Superior temporal gyrus (tissue), 1 donor: ENCODE measurements at regions not wholly inside any gene's neighbourhood (a gene's known extent, or its start where the extent isn't known, plus 50 kb on each side); places are given as distances from the start of the nearest gene placed in this dataset.

Source experiments
- DNase-seq: peaks from one replicate; pipeline ENCODE4 v3.0.0-alpha.2; 2016; ENCODE audit errors: extremely low spot score

DNA sequence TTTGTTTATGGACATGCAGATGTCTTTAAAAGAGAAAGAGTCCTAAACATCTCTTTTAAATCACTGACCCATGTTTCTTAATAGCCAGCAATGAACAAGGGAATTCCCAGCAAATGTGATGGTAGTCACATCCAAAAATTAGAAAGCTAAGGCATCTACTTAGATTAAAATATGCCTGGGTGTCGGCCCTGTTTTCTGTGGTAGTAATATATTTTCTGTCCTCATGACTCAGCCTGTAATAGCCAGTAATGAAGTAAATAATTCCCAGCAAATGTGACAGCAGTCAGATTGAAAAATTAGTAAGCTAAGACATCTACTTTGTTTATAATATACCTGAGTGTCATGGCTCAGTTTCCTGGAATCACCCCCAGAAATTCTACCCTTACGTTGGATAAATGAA lies 60.6 kb upstream of the MYRIP start:
- no peak for DNase-seq

DNA sequence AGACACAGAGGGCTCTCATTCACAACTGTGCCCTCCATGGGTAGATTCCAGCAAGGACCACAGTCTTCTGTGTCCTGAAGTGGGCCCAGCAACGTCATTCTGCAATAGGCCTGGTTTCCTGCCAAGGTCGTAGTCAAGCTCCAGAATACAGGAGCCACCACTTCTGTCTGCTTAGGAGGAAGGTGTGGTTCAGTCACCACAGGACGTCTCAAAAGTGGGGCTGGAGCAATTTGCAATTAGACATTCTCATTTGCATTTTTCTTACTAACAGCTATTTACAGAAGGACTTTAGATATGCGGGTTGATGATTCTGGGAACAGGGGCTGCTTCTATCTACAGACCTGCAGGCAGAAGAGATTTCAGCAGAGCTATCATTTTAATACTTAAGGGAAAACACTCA lies 58.7 kb upstream of the MYRIP start:
- DNase-seq: no peak

DNA sequence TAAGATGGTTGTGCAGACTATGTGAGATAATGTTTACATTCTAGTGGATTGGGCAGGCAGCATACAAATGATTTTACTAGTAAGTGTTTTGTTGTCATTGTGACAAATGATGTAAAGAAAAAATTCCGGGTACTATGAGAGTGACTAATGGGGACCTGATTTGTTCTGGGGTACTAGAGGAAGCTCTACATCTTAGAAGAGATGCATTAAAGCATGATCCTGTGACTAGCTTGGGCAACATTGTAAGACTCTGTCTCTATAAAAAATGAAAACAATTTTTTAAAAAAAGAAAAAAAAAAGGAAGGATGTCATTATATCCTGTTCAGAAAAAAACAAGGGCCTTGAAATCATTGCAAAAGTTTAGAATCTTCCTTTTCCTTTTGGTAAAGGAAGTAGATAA lies 58.1 kb upstream of the MYRIP start:
- DNase-seq: no peak

DNA sequence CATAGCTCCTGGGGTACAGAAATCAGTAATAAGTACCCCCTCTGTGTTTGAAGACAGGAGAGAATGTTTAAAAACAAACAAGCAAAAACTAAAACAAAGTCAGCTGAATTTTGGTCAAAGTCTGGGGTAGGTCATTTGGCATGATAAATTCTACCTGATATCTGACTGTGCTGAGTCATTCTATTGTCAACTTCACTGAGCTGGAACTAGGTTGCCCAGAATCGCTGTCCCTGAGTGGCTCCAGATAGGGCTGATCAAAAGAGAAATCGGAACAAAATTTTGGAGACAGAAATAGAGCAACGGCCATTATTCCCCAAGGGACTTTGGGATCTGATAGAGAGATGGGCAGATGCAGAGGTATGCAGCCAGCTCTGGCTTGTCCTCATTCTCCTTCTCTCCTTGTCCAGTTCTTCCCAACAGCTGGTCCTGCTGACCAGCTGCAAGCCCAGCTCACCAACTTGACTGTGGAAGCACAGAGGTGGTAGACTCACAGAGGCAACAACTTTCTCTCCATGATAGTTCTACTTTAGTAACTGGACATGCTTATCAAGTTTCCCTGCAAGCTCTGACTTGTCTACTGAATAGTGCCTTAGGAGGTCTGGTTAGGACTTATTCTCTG lies 57.3 kb upstream of the MYRIP start:
- no peak for DNase-seq

DNA sequence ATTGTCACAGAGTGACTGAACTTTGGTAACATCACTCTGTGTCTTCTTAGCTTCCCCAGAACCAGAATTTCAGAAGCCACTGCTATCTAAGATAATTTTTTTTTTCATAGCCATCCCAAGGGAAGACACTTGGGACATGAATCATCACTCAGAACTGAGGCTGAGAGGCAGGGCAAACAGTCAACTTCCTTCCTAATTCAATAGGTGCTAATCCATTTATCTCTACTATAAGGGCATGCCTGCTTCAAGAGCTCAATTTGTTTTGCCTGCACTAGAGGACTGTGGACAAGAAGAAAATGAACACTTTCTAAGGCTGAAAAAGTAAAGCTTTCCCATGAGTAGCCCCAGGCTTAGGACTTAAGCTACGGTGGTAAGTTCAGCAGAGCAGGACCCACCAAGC lies 56.7 kb upstream of the MYRIP start:
- DNase-seq: no peak

DNA sequence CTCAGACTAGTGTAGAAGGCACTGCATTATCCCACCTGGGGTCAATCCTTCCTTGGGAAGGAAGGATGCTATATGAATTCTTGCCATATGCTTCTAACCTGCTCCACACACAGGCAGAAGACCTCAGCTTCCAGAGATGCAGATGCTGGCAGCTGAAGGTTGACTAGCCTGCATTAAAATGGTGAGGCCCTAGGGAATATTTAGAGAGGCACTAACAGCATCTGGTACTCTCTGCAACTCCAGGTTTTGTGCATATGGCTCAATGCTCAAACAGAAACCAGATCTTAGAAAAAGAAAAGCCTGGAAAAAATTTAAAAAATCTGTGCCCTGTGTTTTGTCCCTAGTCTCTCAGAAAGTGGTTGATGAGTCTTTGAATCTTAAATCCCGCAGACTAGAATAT lies 56.0 kb upstream of the MYRIP start:
- no peak for DNase-seq

DNA sequence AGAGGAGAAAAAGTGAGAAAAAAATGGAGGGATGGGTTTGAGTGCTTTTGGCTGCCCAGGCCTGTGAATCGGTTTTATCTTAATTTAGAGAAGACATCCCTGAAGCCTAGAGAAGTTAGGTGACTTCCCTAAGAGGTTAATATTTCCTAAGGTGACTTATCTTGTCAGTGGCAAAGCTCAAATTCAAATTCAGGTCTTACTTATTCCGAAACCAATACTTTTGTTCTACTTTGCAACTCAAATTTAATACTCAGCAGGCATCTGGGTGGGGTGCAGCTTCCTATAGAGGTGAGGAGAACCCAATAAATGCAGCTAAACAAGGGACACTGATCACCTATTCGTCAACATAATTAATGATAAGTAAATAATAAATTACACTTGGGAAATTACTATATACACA lies 54.9 kb upstream of the MYRIP start:
- DNase-seq: no peak

DNA sequence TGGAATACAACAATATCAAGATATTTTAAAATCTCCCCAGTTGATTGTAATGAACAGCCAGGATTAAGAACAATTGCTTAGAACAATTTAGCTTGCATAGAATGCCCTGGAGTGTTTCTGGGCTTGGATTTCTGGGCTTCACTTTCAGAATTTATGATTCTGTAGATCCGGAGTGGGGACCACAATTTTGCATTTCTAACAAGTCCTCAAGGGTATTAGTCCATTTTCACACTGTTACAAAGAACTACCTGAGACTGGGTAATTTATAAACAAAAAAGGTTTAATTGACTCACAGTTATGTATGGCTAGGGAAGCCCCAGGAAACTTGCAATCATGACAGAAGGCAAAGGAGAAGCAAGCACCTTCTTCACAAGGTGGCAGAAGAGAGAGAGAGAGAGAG lies 54.3 kb upstream of the MYRIP start:
- no peak for DNase-seq

DNA sequence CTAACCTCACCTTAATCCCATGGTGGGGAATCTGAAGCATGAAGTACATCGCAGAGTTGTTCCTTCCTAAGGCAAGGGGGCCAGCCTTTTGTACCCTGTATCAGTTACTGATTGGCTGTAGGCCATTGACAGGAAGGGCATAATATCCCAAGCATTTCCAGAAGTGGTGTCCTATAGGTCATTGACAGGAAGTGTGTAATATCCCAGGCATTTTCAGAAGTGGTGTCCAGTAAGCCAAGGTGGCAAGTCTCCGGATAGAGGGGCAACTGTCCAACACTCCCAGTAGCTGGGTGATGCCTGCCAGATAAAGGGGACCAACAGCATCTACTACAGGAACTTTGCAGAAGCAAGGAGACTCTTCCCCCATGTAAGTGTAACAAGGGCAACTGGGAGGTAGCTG lies 52.1 kb upstream of the MYRIP start:
- no peak for DNase-seq
